ENCODE measurements at regions not wholly inside any gene's neighbourhood (a gene's known extent, or its start where the extent isn't known, plus 50 kb on each side); places are given as distances from the start of the nearest gene placed in this dataset.

DNA sequence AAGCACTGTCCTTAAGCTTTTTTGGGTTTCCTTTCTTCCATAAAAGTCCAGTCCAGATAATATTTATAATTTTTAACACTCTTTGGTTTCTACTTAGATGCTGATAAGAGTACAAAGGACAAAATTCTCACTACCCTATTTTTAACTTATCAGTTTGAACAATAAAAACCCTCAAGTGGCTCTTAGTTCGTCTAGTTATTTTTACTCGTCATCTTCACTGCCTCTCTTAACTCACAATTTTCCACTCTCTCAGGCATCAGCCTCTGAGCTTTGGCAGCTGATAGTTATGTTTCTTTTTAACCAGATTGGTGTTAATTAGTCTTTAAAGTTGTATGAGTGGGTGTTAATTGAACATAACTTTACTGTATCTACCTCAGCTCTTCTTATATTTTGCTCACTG is 517.1 kb upstream of the SYT4 start:
- no peaks in the 10 kb centered on the region for H3K9me3 ChIP-seq (ENCODE audit: control insufficient read depth, insufficient read depth, low read depth, low read length)
- H3K9ac ChIP-seq (ENCODE audit: low read length) = no peak overlapping the region
- no peaks in the 10 kb centered on the region for H3K27me3 ChIP-seq (ENCODE audit: control insufficient read depth, insufficient read depth, low read length)
- no peak overlapping the region for H3K4me3 ChIP-seq (ENCODE audit: low read depth, low read length)
- no peaks in the 10 kb centered on the region for H3K36me3 ChIP-seq (ENCODE audit: control insufficient read depth, insufficient read depth, low read length)
- H3K4me1 ChIP-seq (ENCODE audit: control insufficient read depth, insufficient read depth, low read length) = no peaks in the 10 kb centered on the region
- H3K27ac ChIP-seq (ENCODE audit: low read depth, low read length) = no peak overlapping the region

DNA sequence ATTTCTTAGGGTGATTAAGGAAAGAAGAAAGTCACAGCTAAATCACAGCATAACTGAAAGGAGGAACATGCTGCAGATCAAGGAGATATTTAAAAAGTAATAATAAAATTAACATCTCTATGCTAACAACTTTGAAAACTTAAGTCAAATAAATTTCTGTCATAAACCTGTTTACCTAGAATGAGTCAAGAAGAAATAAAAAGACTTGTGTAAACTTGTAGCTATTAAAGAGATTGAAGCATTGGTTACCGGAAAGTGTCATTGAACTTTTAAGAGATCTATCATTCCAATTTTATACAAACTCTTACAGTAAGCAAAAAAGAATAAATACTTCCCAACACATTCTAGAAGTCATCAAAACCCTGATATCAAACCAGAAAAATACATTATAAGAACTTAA is 520.1 kb upstream of the SYT4 start:
- Histone ChIP-seq H3K9me3 (ENCODE audit: control insufficient read depth, insufficient read depth, low read depth, low read length) (no peaks in the 10 kb centered on the region), H3K4me1 (ENCODE audit: control insufficient read depth, insufficient read depth, low read length) (no peaks in the 10 kb centered on the region), H3K9ac (ENCODE audit: low read length) (no peak overlapping the region), H3K27me3 (ENCODE audit: control insufficient read depth, insufficient read depth, low read length) (no peaks in the 10 kb centered on the region), H3K4me3 (ENCODE audit: low read depth, low read length) (no peak overlapping the region), H3K27ac (ENCODE audit: low read depth, low read length) (no peak overlapping the region), H3K36me3 (ENCODE audit: control insufficient read depth, insufficient read depth, low read length) (no peaks in the 10 kb centered on the region)

DNA sequence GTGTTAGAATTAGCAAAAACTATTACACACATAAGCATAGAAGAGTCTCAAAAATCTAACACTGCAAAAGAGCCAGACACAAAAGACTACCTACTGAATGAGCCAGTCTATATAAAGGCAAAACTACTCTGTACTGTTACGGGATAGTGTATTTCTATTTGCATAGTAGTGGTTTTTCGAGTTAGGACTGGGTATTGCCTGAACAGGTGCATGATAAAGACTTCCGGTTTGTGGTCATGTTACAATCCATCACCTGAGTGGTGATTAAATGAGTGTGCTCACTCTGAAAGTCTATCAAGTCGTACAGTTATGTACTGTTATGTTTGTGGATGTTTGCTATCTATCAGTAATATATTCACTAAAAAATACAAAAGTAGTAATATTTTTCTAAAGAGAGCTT is 523.3 kb upstream of the SYT4 start:
- peaks cover 3% of the 10 kb centered on the region; the same call in 1 of the 2 replicates for H3K4me1 ChIP-seq (ENCODE audit: control insufficient read depth, insufficient read depth, low read length)
- no peaks in the 10 kb centered on the region for H3K36me3 ChIP-seq (ENCODE audit: control insufficient read depth, insufficient read depth, low read length)
- no peak overlapping the region for H3K27ac ChIP-seq (ENCODE audit: low read depth, low read length)
- H3K9ac ChIP-seq (ENCODE audit: low read length) = no peak overlapping the region
- H3K9me3 ChIP-seq (ENCODE audit: control insufficient read depth, insufficient read depth, low read depth, low read length) = no peaks in the 10 kb centered on the region
- no peak overlapping the region for H3K4me3 ChIP-seq (ENCODE audit: low read depth, low read length)
- no peaks in the 10 kb centered on the region for H3K27me3 ChIP-seq (ENCODE audit: control insufficient read depth, insufficient read depth, low read length)

DNA sequence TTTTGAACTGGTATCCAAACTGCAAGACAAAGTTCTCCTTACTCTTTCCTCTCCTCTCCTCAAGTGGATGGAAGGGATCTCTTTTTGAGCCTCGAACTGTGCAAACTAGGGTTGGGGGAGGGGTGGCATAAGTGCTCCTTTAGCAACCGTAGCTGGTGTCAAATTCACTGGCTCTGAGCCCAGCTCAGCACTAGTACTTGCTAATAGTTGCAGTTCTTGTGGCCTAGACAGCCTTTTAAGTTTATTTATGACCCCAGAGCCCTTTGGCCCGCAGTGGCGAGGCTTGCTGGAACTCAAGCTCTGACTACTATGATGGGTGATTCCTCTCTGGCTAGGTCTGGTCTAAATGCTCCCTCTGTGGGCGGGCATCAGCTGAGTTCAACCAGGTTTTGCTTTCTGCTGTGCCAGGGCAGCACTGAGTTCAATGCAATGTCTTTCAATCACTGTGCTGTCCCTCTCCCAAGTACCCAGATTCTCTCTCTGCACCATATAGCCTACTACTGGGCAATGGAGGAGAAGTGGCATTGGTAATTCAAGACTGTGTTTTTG is 528.4 kb upstream of the SYT4 start:
- Histone ChIP-seq H3K9me3 (ENCODE audit: control insufficient read depth, insufficient read depth, low read depth, low read length) (no peaks in the 10 kb centered on the region), H3K27ac (ENCODE audit: low read depth, low read length) (no peak overlapping the region), H3K9ac (ENCODE audit: low read length) (no peak overlapping the region), H3K27me3 (ENCODE audit: control insufficient read depth, insufficient read depth, low read length) (no peaks in the 10 kb centered on the region), H3K4me3 (ENCODE audit: low read depth, low read length) (no peak overlapping the region), H3K4me1 (ENCODE audit: control insufficient read depth, insufficient read depth, low read length) (peaks cover 3% of the 10 kb centered on the region; the same call in 1 of the 2 replicates), H3K36me3 (ENCODE audit: control insufficient read depth, insufficient read depth, low read length) (no peaks in the 10 kb centered on the region)

DNA sequence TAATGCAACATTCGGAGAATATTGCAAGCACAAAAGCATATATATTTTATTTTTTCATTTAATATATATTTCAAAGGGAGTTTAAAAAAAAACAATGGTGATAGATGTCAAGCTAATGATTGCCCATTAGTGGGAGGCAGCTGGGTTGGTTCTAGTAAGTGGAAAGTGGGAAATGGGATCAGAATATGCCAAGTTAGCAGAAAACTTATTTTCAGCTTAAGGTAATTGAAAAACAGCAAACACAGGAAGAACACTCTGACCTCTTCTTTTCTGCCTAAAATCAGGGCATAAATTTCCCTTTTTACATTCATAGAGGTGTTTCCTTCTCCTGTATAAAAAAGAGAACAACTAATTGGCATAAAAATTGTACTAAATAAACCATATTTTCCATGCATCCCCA is 535.3 kb upstream of the SYT4 start:
- Histone ChIP-seq H3K36me3 (ENCODE audit: control insufficient read depth, insufficient read depth, low read length) (no peaks in the 10 kb centered on the region), H3K9ac (ENCODE audit: low read length) (no peak overlapping the region), H3K9me3 (ENCODE audit: control insufficient read depth, insufficient read depth, low read depth, low read length) (peaks cover 10% of the 10 kb centered on the region; the same call in 1 of the 2 replicates), H3K27me3 (ENCODE audit: control insufficient read depth, insufficient read depth, low read length) (no peaks in the 10 kb centered on the region), H3K4me3 (ENCODE audit: low read depth, low read length) (no peak overlapping the region), H3K27ac (ENCODE audit: low read depth, low read length) (no peak overlapping the region), H3K4me1 (ENCODE audit: control insufficient read depth, insufficient read depth, low read length) (peaks cover 4% of the 10 kb centered on the region; the same call in 1 of the 2 replicates)

DNA sequence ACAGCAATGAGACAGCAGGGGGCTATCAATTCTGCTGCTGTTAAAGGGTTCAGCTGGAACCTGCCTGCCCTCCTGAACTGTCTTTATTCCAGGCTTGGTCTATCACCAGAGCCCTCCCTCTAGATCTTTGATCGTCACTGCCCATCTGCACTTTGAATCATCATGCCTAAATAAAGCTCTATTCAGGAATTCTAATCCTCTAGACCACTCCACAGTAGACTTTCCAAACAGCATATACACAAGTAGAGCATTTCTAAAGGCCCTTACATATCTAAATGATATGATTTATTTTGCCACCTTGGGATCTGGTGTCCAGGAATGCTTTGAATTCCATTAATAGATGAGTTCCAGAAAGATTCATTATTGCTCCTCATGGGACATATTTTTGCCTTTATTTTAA is 542.1 kb upstream of the SYT4 start:
- H3K4me3 ChIP-seq (ENCODE audit: low read depth, low read length) = no peak overlapping the region
- no peaks in the 10 kb centered on the region for H3K4me1 ChIP-seq (ENCODE audit: control insufficient read depth, insufficient read depth, low read length)
- no peak overlapping the region for H3K27ac ChIP-seq (ENCODE audit: low read depth, low read length)
- no peaks in the 10 kb centered on the region for H3K27me3 ChIP-seq (ENCODE audit: control insufficient read depth, insufficient read depth, low read length)
- H3K9me3 ChIP-seq (ENCODE audit: control insufficient read depth, insufficient read depth, low read depth, low read length) = peaks cover 10% of the 10 kb centered on the region; the same call in 1 of the 2 replicates
- no peaks in the 10 kb centered on the region for H3K36me3 ChIP-seq (ENCODE audit: control insufficient read depth, insufficient read depth, low read length)
- no peak overlapping the region for H3K9ac ChIP-seq (ENCODE audit: low read length)

DNA sequence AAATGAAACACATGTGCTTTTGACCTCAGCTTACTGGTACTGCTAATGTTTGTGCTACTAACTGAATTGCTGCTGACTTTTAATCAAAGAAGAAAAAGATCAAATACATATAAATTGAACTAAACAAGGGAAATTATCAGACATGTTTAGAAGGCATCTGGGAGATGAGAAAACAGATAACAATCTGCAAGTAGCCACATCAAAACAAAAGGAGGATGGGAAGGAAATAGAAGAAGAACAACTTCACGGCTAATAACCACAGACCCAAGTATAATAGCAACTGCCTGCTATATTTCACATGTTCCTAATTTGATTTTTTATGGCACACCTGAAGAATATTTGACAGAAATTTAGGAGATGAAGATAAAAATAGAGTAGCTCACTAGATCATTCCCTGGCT is 542.6 kb upstream of the SYT4 start:
- Histone ChIP-seq H3K9ac (ENCODE audit: low read length) (no peak overlapping the region), H3K27me3 (ENCODE audit: control insufficient read depth, insufficient read depth, low read length) (no peaks in the 10 kb centered on the region), H3K4me1 (ENCODE audit: control insufficient read depth, insufficient read depth, low read length) (no peaks in the 10 kb centered on the region), H3K9me3 (ENCODE audit: control insufficient read depth, insufficient read depth, low read depth, low read length) (peaks cover 10% of the 10 kb centered on the region; the same call in 1 of the 2 replicates), H3K27ac (ENCODE audit: low read depth, low read length) (no peak overlapping the region), H3K36me3 (ENCODE audit: control insufficient read depth, insufficient read depth, low read length) (no peaks in the 10 kb centered on the region), H3K4me3 (ENCODE audit: low read depth, low read length) (no peak overlapping the region)

DNA sequence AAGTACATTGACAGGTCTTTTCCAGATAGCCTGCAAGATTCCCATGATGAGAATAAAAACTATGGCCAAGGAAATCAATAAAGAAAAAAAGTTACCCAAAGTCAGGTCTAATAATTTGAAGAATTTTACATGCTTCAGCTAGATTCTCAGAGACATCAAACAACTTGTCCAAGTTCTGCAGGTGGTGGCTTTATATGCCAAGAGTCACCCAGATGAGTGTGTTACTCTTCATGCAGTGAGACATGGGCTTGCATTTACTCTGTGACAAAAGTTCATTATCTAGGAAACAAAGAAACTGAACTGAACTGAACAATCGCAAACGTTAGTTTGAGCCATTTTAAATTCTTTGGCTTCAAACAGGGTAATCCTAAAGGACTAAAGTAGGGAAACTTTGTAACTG is 548.5 kb upstream of the SYT4 start:
- H3K9me3 ChIP-seq (ENCODE audit: control insufficient read depth, insufficient read depth, low read depth, low read length) = no peaks in the 10 kb centered on the region
- H3K4me1 ChIP-seq (ENCODE audit: control insufficient read depth, insufficient read depth, low read length) = no peaks in the 10 kb centered on the region; the same call in 1 of the 2 replicates
- H3K27me3 ChIP-seq (ENCODE audit: control insufficient read depth, insufficient read depth, low read length) = no peaks in the 10 kb centered on the region
- H3K4me3 ChIP-seq (ENCODE audit: low read depth, low read length) = no peak overlapping the region
- H3K9ac ChIP-seq (ENCODE audit: low read length) = no peak overlapping the region
- no peak overlapping the region for H3K27ac ChIP-seq (ENCODE audit: low read depth, low read length)
- H3K36me3 ChIP-seq (ENCODE audit: control insufficient read depth, insufficient read depth, low read length) = no peaks in the 10 kb centered on the region

DNA sequence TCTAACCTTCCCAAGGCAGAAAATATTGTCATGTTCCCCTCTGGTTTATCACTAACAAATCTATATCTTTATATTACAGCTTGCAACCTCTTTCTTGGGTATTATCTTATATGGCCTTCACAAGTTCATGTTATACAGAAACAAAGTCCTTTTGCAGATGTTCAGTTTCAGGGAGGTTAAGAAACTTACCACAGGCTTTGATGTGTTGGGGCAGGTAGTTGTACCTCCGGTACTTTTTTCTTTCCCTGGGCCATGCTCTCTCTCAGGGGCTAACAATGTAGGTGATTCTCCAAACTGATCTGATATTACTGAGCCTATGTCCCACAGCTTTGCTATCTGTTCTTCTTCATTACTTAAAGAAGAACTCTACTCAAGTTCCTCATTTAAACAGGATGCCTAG is 548.9 kb upstream of the SYT4 start:
- Histone ChIP-seq H3K27ac (ENCODE audit: low read depth, low read length) (no peak overlapping the region), H3K27me3 (ENCODE audit: control insufficient read depth, insufficient read depth, low read length) (no peaks in the 10 kb centered on the region), H3K4me3 (ENCODE audit: low read depth, low read length) (no peak overlapping the region), H3K36me3 (ENCODE audit: control insufficient read depth, insufficient read depth, low read length) (no peaks in the 10 kb centered on the region), H3K4me1 (ENCODE audit: control insufficient read depth, insufficient read depth, low read length) (no peaks in the 10 kb centered on the region; the same call in 1 of the 2 replicates), H3K9ac (ENCODE audit: low read length) (no peak overlapping the region), H3K9me3 (ENCODE audit: control insufficient read depth, insufficient read depth, low read depth, low read length) (no peaks in the 10 kb centered on the region)

DNA sequence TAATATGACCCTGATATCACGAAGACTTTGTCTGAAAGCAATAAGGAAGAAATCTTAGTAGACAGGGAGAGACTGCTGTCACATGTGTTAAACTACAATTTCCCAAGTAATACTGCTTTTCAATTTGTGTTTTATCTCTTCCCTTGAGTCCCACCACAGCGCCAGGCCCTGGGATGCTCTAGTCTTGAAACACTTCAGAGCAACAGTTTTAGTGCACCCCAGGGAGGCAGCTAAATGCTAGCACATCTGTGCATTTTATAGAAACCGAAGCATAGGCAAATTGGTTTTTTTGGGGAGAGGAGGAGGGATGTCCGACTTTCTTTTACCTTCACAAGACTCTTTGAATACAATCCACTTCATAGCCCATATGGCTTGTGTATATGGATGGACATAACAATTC is 550.0 kb upstream of the SYT4 start:
- Histone ChIP-seq H3K9ac (ENCODE audit: low read length) (no peak overlapping the region), H3K27ac (ENCODE audit: low read depth, low read length) (no peak overlapping the region), H3K4me3 (ENCODE audit: low read depth, low read length) (no peak overlapping the region), H3K9me3 (ENCODE audit: control insufficient read depth, insufficient read depth, low read depth, low read length) (no peaks in the 10 kb centered on the region), H3K36me3 (ENCODE audit: control insufficient read depth, insufficient read depth, low read length) (no peaks in the 10 kb centered on the region), H3K27me3 (ENCODE audit: control insufficient read depth, insufficient read depth, low read length) (no peaks in the 10 kb centered on the region), H3K4me1 (ENCODE audit: control insufficient read depth, insufficient read depth, low read length) (no peaks in the 10 kb centered on the region; the same call in 1 of the 2 replicates)

DNA sequence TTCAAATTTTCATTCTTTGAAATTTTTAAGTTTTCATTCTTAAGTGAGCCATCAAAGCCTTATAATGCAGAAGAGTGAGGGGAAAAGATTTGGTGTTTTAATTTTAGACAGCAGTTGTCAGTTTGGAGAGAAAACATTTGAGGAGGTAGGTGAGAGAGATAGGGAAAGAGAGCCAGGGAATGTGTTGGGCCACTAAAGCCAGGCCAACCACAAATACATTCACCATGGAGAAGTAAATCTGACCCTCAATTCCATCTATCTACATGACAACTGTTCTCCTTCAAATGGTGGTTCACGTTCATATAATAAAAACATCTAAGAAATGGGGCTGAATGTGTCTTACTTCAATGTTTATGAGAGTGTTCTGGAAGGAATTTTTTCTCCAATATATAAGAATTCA is 553.0 kb upstream of the SYT4 start:
- Histone ChIP-seq H3K9me3 (ENCODE audit: control insufficient read depth, insufficient read depth, low read depth, low read length) (no peaks in the 10 kb centered on the region), H3K27me3 (ENCODE audit: control insufficient read depth, insufficient read depth, low read length) (no peaks in the 10 kb centered on the region), H3K36me3 (ENCODE audit: control insufficient read depth, insufficient read depth, low read length) (no peaks in the 10 kb centered on the region), H3K4me3 (ENCODE audit: low read depth, low read length) (no peak overlapping the region), H3K27ac (ENCODE audit: low read depth, low read length) (no peak overlapping the region), H3K4me1 (ENCODE audit: control insufficient read depth, insufficient read depth, low read length) (no peaks in the 10 kb centered on the region; the same call in 1 of the 2 replicates), H3K9ac (ENCODE audit: low read length) (no peak overlapping the region)

DNA sequence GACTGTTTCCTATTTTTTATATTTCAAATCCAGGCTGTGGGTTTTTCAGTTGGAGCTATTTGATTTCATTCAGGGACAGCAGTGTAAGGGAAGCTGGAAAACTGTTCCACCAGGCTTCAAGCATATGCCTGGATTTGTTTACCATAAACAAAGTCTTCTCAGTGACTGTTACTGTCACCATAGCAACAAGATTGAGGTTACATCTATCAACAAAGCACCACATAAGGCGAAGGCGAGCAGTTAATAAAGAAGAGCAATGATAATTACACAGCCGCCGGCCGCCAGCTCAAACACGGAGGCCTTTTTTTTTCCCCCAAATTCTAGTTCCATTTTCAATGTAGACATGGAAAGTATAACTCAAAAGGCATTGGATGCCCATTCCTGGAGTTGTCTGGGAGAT is 553.7 kb upstream of the SYT4 start:
- H3K9ac ChIP-seq (ENCODE audit: low read length) = no peak overlapping the region
- H3K36me3 ChIP-seq (ENCODE audit: control insufficient read depth, insufficient read depth, low read length) = no peaks in the 10 kb centered on the region
- H3K9me3 ChIP-seq (ENCODE audit: control insufficient read depth, insufficient read depth, low read depth, low read length) = no peaks in the 10 kb centered on the region
- no peak overlapping the region for H3K4me3 ChIP-seq (ENCODE audit: low read depth, low read length)
- H3K27me3 ChIP-seq (ENCODE audit: control insufficient read depth, insufficient read depth, low read length) = no peaks in the 10 kb centered on the region
- H3K27ac ChIP-seq (ENCODE audit: low read depth, low read length) = no peak overlapping the region
- H3K4me1 ChIP-seq (ENCODE audit: control insufficient read depth, insufficient read depth, low read length) = no peaks in the 10 kb centered on the region; the same call in 1 of the 2 replicates
